A673 (cell line): ENCODE measurements at regions not wholly inside any gene's neighbourhood (a gene's known extent, or its start where the extent isn't known, plus 50 kb on each side); places are given as distances from the start of the nearest gene placed in this dataset.

Source experiments
- EZH2 ChIP-seq: fragments of 200-600 bp; sonication (generic); IDR thresholded peaks from 2 replicates; pipeline ENCODE4 v1.6.1; 2017; ENCODE audit warnings: borderline replicate concordance, low read depth, mild to moderate bottlenecking, mixed read lengths, antibody characterized with exemption, low read length; ENCODE audit not compliant: poor library complexity, severe bottlenecking
- TF ChIP-seq, protein P1 (sequence below): fragments of 300-800, 200-600 bp; sonication (generic); conservative IDR thresholded peaks from 2 replicates; pipeline ENCODE4 v1.5.1; 2017; ENCODE audit warnings: low read depth, mild to moderate bottlenecking, antibody characterized with exemption, low read length, moderate library complexity, mixed read lengths

DNA sequence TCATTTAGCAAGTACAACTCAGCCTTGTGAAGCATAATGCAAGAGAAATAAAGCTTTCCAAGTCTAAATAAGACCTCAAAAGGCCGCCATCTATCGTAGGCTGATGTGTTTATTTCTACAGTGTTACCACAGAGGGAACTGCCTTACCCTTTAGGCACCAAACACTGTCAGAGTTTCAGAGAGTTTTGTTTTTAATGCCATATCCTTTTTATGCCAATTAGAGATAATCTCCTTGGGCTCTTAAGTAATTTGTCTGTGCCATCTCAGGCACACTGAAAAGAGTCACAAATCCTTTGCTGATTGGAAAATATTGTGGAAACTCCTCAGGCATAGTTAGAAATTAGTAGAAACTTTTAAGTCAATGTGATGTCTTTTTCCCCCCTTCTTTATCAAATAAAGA lies 797.1 kb downstream of the SLC4A3 start:
- TF ChIP-seq, protein P1, sequence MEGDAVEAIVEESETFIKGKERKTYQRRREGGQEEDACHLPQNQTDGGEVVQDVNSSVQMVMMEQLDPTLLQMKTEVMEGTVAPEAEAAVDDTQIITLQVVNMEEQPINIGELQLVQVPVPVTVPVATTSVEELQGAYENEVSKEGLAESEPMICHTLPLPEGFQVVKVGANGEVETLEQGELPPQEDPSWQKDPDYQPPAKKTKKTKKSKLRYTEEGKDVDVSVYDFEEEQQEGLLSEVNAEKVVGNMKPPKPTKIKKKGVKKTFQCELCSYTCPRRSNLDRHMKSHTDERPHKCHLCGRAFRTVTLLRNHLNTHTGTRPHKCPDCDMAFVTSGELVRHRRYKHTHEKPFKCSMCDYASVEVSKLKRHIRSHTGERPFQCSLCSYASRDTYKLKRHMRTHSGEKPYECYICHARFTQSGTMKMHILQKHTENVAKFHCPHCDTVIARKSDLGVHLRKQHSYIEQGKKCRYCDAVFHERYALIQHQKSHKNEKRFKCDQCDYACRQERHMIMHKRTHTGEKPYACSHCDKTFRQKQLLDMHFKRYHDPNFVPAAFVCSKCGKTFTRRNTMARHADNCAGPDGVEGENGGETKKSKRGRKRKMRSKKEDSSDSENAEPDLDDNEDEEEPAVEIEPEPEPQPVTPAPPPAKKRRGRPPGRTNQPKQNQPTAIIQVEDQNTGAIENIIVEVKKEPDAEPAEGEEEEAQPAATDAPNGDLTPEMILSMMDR, result no peak
- no peak for TF ChIP-seq EZH2
